Fibroblast of the aortic adventitia (primary cell): ENCODE measurements at regions not wholly inside any gene's neighbourhood (a gene's known extent, or its start where the extent isn't known, plus 50 kb on each side); places are given as distances from the start of the nearest gene placed in this dataset.

Experiments
- DNase-seq: peaks from one replicate; pipeline ENCODE4 v3.0.0-alpha.2; 2010; ENCODE audit warnings: low read depth
- H3K4me3 ChIP-seq: 2 replicates; pipeline ENCODE4 v1.5.1; 2011; ENCODE audit warnings: low read depth, mild to moderate bottlenecking, control low read depth, low read length, moderate library complexity
- TF ChIP-seq, protein P1 (sequence below): IDR thresholded peaks from 2 replicates; pipeline ENCODE4 v1.5.1; 2011; ENCODE audit warnings: mild to moderate bottlenecking, low read length, control low read depth, inconsistent platforms; ENCODE audit not compliant: insufficient read depth

DNA sequence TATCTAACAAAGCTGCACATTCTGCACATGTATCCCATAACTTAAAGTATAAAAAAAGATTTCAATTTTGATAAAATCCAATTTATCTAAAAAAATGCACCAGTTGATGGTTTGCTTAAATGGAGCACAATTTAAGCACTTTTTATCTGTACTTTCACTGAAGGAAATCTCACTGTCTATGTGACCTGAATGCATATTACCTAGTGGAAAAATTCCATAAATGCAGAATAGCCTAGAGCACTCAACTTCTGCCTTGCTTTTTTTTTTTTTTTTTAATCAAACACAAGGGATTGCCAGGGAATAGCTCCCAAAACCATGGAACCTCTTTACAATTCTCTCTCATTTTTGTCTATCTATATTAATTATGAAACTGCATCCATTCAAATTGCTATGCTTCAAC, 80.4 kb downstream of the RFPL4B start:
- H3K4me3 ChIP-seq = no peak overlapping the region
- no peak for DNase-seq
- TF ChIP-seq, protein P1, sequence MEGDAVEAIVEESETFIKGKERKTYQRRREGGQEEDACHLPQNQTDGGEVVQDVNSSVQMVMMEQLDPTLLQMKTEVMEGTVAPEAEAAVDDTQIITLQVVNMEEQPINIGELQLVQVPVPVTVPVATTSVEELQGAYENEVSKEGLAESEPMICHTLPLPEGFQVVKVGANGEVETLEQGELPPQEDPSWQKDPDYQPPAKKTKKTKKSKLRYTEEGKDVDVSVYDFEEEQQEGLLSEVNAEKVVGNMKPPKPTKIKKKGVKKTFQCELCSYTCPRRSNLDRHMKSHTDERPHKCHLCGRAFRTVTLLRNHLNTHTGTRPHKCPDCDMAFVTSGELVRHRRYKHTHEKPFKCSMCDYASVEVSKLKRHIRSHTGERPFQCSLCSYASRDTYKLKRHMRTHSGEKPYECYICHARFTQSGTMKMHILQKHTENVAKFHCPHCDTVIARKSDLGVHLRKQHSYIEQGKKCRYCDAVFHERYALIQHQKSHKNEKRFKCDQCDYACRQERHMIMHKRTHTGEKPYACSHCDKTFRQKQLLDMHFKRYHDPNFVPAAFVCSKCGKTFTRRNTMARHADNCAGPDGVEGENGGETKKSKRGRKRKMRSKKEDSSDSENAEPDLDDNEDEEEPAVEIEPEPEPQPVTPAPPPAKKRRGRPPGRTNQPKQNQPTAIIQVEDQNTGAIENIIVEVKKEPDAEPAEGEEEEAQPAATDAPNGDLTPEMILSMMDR = no peak

DNA sequence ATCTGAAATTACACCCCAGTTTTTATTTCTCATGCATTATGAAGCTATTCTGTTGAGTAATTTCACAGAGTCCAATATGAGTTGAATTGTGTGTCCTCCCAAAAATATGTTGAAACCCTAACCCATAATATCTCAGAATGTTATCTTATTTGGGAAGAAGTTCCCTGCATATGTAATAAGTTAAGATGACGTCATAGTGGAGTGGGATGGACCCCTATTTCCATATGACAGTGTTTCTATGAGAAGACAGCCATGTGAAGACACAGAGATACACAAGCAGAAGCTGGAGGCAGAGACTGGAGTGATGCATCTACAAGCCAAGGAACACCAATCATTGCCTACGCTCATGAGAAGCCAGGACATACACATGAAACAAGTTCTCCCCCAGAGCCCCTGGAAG, 81.3 kb downstream of the RFPL4B start:
- TF ChIP-seq, protein P1 = no peak
- DNase-seq = no peak
- H3K4me3 ChIP-seq = no peak overlapping the region

DNA sequence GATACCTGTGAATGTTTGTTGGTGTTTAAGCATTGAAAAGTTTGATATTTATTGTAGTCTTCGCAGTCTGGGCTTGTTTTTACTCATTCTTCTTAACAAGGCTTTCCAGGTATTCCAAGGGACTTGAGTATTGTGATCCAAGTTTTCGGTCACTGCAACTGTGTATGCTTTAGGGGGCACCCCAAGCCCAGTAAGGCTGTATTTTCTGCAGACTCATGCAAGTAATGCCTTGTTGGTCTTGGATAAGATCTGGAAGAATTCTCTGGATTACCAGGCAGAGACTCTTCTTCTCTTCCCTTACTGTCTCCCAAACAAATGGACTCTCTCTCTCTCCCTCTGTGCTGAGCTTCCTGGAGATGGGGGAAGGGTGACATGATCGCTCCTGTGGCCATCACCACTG, 82.1 kb downstream of the RFPL4B start:
- TF ChIP-seq, protein P1 = peak; percentile 2
- peak; percentile 33 for DNase-seq
- H3K4me3 ChIP-seq = no peak overlapping the region

DNA sequence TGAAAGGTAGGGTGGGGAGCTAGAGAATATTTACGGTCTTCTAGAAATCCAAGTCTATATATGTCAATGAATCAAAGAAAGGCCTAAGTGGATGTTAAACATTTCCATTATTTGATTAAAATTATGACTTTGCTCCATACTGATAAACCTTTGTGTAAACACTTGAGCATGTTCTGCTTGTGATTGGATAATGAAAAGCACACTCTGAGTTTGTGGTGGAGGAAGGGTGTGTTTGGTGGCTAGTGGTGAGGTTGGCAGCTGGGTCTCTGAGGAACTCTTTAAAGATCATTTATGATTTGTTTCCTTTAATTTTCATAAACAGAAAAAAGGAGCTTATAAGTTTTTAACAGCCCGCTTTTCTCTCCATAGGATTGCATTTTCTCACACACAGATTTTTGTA, 84.7 kb downstream of the RFPL4B start:
- no peak for DNase-seq
- TF ChIP-seq, protein P1 = no peak
- H3K4me3 ChIP-seq = no peak overlapping the region

DNA sequence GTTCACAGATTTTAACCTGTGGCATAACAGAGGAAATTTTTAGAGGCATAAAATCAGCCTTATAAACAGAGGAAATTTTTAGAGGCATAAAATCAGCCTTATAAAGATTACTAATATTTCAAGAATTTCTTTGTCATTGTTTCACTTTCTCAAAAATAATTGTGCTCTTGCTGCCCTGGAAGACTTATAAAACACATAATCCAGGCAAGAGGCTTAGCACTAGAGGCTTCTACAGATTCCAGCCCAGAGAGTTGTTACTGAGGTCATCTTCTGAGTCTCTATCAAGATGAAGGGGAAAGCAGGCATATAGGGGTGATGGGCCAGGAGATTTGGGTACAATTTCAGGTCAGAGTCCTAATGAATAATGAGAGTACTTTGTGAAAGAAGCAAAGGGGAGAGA, 85.7 kb downstream of the RFPL4B start:
- TF ChIP-seq, protein P1 = no peak
- H3K4me3 ChIP-seq = no peak overlapping the region
- no peak for DNase-seq

DNA sequence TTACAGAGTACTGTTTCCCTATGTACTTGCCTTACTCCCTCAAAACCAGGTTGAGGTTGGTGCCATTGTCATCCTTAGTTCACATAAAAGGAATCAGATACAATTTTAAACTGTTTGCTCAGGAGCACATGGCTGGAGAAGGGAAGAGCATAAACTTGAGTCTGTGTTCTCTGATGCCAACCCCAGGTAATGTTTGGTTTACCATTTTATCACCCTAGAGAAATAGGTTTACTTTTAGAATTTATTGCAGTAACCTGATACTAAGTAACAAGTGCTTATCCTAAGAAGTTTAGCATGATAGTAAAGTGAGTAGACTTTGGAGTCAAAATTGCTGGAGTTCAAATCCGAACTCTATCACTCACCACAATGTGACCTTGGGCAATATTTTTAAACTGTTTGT, 86.3 kb downstream of the RFPL4B start:
- H3K4me3 ChIP-seq = no peak overlapping the region
- TF ChIP-seq, protein P1 = no peak
- DNase-seq = no peak

DNA sequence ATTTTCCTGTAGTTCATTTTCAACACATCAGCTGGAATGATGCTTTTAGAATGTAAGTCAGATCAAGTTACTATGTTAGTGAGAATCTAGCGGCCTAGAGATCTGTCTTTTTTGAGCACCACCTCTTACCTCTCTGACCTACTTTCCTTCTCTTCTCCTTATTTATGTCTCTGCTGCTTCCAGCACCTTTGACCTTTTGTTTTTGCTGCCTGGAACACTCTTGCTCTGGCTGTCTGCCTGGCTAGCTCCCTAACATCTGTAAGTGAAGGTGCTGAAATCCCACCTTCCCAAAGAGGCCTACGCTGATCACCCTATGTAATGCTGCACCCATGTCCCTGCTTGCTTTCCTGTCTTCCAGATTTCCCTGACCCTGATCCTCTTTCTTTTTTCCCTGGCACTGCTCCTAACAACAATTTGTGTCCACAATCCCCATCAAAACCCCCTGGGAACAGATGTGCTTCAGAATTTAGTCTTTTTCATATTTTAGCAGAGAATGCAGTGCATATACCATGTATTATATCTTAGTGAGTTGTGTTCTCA, 87.8 kb downstream of the RFPL4B start:
- H3K4me3 ChIP-seq = no peak overlapping the region
- TF ChIP-seq, protein P1 = no peak
- DNase-seq = no peak
